HG03060 (cell line): ENCODE measurements at regions not wholly inside any gene's neighbourhood (a gene's known extent, or its start where the extent isn't known, plus 50 kb on each side); places are given as distances from the start of the nearest gene placed in this dataset.

Source experiments
- ATAC-seq: cut with Tn5 transposase; IDR thresholded peaks from one replicate; pipeline ENCODE4 v1.9.1; 2021; ENCODE audit warnings: low read depth, moderate number of reproducible peaks; ENCODE audit not compliant: unreplicated experiment

DNA sequence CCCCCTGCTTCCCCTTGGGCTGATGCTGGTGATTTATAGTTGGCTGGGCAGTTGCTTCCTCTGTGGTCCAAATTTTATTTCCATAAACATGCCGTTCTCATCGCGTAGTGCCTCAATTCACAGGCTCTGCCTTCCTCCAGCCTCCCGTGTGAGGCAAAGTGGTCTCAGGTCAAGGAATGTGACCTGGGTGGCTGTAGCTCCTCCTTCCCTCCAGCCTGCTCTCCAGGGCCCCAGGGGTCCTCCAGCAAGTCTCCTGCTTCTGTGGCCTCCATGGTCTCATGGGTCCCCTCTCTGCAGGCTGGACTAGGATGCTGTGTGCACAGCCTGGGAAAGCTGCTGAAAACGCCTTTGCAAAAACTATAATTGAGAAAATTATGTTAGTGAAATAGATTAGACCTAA is 694.1 kb downstream of the BRD1 start:
- ATAC-seq = no peak

DNA sequence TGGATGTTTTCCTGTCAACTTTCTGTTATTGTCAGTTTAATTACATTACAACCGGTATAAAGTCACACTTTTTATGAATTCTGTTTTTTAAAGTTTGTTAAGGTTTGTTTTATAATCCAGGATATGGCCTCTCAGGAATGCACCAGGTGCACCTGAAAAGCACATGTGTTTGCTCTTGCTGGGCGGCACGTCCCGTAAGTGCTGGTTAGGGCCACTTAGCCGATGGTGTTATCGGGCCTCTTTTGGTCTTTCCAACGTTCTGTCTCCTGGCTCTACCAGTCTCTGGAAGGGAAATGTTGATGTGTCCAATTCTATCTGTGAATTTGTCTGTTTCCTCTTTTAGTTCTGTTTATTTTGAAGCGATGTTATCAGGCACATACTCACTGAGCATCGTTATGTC is 695.7 kb downstream of the BRD1 start:
- ATAC-seq = no peak

DNA sequence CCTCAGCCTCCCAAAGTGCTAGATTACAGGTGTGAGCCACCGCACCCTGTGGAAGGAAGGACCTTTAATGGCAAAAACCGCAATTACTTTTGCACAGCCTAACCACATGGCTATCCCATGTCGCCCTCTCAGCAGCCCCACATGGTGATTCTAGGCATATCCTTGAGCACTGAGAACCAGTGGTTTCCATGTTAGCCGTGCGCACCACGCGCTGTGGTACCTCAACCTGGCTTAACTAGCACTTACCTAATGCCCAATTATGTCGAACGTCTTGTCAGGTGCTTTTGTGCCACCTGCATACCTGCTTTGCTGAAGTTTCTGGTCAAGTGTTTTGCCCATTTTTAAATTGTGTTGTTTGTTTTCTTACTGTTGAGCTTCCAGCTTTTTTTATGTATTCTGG is 697.9 kb downstream of the BRD1 start:
- ATAC-seq = no peak

DNA sequence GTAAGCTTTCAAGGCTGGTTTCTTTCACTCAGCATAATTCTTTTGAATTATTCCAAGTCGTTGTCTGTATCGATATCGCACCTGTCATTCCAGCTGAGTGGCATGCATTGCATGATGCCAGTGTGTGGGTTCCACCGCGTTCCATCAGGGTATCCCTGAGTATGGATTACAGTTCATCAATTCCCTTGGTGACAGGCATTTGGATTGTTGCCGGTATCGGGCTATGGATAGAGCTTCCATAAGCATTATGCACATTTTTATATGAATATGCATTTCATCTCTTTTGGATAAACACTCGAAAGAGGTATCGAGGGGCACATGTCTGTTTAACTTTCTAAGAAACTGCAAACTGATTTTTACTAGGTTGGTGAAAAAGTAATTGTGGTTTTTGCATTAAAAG is 698.8 kb downstream of the BRD1 start:
- no peak for ATAC-seq

DNA sequence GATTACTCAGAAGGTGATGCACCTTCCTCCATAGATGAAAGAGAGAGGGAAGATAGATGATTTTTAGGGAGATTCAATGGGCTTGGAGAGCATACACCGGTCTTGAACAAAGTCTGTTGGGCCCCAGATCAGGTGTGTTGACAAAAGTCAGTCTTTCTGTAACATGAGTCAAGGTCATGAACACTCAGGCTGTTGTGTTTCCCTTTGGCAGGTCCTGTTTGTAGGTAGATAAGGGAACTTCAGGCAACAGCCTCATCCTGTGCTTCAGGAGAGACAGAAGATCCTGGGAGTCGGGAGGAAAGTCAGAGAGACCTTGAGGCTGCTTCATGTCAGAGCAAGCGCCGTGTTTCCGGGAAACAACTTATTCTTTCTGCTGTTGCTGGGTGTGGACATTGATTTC is 703.1 kb downstream of the BRD1 start:
- no peak for ATAC-seq

DNA sequence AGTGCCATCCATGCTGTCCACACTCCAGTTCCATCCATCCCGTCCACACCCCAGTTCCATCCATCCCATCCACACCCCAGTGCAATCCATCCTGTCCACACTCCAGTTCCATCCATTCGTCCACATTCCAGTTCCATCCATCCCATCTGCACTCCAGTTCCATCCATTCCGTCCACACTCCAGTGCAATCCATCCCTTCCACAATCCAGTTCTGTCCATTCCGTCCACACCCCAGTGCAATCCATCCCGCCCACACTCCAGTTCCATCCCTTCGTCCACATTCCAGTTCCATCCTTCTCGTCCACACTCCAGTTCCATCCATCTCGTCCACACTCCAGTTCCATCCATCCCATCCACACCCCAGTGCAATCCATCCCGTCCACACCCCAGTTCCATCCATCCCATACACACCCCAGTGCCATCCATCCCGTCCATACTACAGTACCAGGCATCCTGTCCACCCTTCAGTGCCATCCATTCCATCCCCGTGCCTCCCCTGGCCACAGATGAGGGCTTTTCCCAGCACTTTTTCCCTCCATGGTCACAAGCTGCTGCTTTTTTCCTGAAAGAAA is 704.0 kb downstream of the BRD1 start:
- no peak for ATAC-seq

DNA sequence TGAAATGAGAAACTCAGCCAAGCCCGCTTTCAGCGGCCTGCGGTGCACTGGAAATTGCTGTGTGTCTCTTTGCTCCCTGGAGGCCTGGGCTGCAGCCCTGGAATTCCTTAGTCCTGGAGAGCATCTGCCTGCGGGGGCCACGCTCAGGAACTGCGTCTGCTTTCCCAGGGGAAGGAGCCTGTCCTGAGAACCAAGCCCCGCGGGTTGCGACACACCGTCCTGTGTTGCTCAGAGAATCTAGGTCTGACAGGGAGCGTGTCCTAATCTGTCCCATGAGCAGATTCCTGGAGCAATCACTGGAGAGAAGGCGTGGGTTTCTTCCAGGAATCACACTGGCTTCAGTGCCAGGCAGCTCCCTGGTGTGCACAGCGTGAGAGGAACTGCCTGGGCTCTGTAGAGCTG is 708.1 kb downstream of the BRD1 start:
- ATAC-seq = no peak

- ATAC-seq = no peak
These were observed 709.6 kb downstream of the BRD1 start for GRCh38 chr22:49118065-49118464.

DNA sequence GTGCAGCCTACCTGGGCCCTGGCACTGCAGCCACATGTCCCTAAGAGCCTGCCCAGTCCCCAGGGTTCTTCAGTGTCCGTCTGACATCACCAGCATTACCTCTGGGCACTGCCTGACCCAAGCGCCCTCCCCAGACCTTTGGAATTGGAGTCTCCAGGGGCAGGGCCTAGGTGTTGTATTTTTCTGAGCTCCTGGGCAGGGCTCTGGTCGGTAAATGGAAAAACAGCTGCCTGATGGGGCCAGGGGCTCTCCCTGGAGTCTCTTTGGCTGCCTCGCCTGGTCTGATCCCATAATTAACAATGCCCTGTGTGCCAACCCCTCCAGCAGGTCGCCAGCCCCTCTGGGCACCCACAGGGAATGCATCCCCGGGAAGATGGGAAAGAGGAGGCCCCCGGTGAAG is 710.2 kb downstream of the BRD1 start:
- ATAC-seq = no peak

DNA sequence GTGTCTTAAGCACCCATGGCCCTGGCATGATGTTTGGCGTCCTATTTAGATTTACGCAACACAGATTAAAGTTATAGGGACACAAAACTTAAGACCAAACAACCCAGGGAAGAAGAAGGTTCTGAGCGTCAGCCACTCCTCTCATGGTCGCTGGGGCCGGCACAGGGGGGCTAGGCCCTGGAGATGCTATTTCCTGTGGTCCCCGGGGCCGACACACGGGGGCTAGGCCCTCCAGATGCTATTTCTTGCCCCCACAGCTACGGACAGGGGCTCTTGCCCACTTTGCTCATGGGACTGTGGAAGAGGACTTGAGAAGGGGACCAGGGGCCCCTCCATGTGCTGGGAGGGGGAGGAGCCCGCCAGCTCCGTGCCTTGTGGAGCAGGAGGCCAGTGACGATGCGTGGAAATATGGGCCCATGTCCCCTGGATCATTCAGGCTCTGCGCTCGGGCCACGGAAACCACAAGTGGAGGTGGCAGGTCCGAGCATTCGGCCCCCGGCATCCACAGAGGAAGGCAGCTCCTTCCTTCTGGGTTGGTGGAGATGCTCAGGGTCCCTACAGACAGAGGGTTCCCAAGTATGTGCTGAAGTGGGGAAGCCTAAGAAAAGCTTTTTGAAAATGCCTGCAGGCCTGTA is 711.1 kb downstream of the BRD1 start:
- ATAC-seq = no peak

DNA sequence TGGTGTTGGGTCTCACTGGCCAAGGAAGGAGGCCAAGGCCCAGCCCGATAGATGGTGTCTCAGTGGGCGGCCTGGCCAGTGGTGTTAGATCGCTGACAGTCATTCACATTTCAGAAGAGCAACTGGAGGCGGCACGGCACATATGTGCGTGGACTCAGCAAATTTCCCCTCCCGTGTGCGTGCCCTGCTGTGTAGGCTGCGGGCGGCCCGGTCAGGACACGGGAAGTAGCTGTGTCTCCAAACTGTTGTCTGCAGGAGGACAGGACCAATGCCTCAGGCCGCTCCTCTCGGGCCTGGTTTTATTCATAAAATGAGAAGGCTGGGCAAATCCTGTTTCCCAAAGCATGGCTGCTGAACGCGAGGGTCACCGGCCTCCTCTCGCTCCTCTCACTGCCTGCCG is 711.7 kb downstream of the BRD1 start:
- no peak for ATAC-seq

- no peak for ATAC-seq
These were observed 712.5 kb downstream of the BRD1 start for GRCh38 chr22:49115197-49115596.

GRCh38 chr22:49113758-49114157 is 713.9 kb downstream of the BRD1 start:
- ATAC-seq = no peak

DNA sequence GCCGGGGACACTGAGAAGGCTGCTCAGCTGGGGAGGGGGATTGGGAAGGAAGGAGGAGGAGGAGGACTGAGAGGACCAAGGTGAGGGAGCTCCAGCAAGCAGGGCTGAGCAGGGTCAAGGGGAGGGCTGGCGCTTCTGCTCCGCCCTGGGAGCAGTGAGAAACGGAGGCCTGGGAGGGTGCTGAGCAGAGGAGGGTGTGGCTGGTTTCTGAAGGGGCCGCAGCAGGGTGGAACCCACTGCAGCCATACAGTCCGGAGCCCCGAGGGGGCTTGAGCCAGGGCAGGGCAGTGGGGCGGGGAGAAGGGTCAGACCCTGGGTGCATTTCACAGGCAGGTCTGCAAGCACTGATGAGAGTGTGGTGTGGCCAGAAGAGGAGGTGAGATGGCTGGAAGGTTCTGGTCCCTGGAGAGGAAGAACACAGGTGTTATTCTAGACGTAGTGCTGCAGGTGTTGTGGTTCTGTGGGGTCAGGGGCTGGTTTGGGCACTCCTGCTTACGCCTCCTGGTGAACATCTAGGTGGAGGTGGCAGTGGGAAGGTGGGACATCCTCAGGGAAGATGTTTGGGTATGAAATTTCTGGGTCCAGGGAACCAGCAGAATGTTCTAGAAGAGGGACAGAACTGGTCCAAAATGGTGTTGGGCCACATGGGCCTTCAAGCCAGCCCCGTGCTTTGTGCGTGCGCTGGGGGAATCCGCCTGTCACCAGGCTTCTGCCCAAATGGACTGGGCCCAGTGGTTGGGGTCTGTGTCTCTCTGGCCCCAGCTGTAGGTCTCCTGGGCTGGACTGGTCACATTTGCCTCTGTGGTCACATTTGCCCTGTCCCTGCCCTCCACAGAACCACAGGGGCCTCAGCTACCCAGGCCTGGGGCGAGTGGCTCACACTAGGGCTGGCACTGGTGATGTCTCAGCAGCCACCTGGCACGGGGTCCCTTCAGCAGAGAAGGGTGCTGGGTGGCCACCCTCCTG is 714.7 kb downstream of the BRD1 start:
- no peak for ATAC-seq

GRCh38 chr22:49112176-49112575 is 715.5 kb downstream of the BRD1 start:
- no peak for ATAC-seq

GRCh38 chr22:49111085-49111484 is 716.6 kb downstream of the BRD1 start:
- no peak for ATAC-seq

GRCh38 chr22:49108636-49109315 is 718.9 kb downstream of the BRD1 start:
- ATAC-seq = no peak

DNA sequence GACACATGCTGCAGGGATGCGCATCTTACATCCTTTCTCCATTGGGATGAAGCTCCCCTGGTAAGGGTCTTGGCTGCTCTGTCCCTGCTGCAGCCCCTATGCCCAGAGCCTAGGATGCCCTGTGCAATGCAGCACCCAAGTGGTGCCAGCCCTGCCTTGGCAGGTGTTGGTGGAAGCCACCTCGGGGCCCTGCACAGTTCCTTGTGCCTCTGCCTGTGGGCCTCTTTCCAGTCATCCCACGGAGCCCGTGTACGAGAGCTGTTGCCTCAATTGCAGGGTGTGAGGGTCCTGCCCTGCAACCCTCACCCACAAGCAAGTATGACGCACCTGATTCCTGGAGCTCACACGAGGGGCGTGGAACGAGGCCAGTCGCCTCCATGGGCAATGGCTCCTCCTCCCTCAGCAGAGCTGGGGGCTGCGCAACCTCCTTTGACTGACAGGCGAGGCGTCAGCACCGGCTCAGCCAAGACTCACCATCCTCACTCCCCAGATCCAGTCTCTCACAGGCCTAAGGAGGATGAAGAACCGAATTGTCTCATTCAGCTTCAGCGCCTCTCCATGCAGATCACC is 719.6 kb downstream of the BRD1 start:
- no peak for ATAC-seq

GRCh38 chr22:49107561-49107960 is 720.1 kb downstream of the BRD1 start:
- ATAC-seq = no peak

GRCh38 chr22:49106842-49107152 is 720.9 kb downstream of the BRD1 start:
- ATAC-seq = no peak
